NB4 (cell line): ENCODE measurements at regions not wholly inside any gene's neighbourhood (a gene's known extent, or its start where the extent isn't known, plus 50 kb on each side); places are given as distances from the start of the nearest gene placed in this dataset.
A peak's percentile ranks its signal among the peaks of the same experiment; 100 is the strongest.

Source experiments
- CTCF ChIP-seq: IDR thresholded peaks from one replicate; pipeline ENCODE4 v1.5.1; 2012; ENCODE audit warnings: low read depth, low read length
- MAX ChIP-seq: IDR thresholded peaks from 2 replicates; pipeline ENCODE4 v1.6.1; 2011; ENCODE audit warnings: low read depth, low read length

GRCh38 chrX:39911278-39911897 is 186.4 kb downstream of the BCOR start:
- no peak for TF ChIP-seq CTCF
- TF ChIP-seq MAX, result peak; percentile 66
